Stomach (tissue), 4 donors: ENCODE measurements at regions not wholly inside any gene's neighbourhood (a gene's known extent, or its start where the extent isn't known, plus 50 kb on each side); places are given as distances from the start of the nearest gene placed in this dataset.

Experiments used
- CTCF ChIP-seq, 7 experiments: fragments of 450-650 bp in 4 of 7; fragments of 200-600 bp in 3 of 7; sonication (generic) in 3 of 7; IDR thresholded peaks; one replicate each; pipeline ENCODE4 v1.5.1; 2016 to 2019; ENCODE audit warnings: antibody characterized with exemption in 7 of 7, control low read depth in 2 of 7, mild to moderate bottlenecking in 1 of 7
- EP300 ChIP-seq: sonication (generic); formaldehyde crosslinking; IDR thresholded peaks from one replicate; pipeline ENCODE4 v1.6.1; 2017; ENCODE audit warnings: antibody characterized with exemption
- POLR2A ChIP-seq, 4 donors: fragments of 450-650 bp; IDR thresholded peaks; one replicate each; pipeline ENCODE4 v1.6.1; 2016; ENCODE audit warnings: antibody characterized with exemption in 4 of 4, control low read depth in 2 of 4, mild to moderate bottlenecking in 1 of 4, moderate library complexity in 1 of 4

DNA sequence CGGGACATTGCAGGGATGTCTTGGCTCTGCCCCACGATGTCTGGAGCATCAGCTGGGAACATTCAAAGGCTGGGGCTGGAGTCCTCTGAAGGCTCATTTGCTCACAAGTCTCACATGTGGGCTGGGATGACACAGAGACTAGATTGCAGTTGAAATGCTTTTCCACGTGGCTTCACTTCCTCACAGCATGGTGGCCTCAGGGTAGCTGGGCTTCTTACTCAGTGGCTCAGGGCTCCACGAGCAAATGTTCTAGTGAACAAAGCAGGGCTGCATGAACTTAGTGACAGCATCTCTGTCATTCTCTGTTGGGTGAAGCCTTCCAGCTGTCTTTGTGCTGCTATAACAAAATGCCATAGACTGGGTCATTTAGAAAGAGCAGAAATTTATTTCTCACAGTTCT is 247.0 kb upstream of the POU3F1 start:
- TF ChIP-seq CTCF (IDR thresholded peaks at IDR 0.05), result no peak
- no peak for TF ChIP-seq POLR2A (IDR thresholded peaks at IDR 0.05)
- TF ChIP-seq EP300, result no peak
